Right cardiac atrium (tissue), 5 donors: ENCODE measurements at regions not wholly inside any gene's neighbourhood (a gene's known extent, or its start where the extent isn't known, plus 50 kb on each side); places are given as distances from the start of the nearest gene placed in this dataset.

Source experiments
- ATAC-seq, 2 donors: fragments of 200-7000 bp; cut with Tn5 transposase; one replicate each; pipeline versions ENCODE4 v1.8.0 to v1.9.1; 2020; ENCODE audit warnings: moderate library complexity in 2 of 2, mild to moderate bottlenecking in 1 of 2
- DNase-seq, 3 donors: peaks; one replicate each; pipeline ENCODE4 v3.0.0-alpha.2; 2020
- H3K27ac ChIP-seq: one replicate; pipeline ENCODE4 v1.5.1; 2013; ENCODE audit warnings: mild to moderate bottlenecking, low read length, control low read depth, moderate library complexity
- H3K27me3 ChIP-seq: one replicate; pipeline ENCODE4 v1.6.1; 2013; ENCODE audit not compliant: control insufficient read depth, insufficient read depth
- H3K4me1 ChIP-seq: one replicate; pipeline ENCODE4 v1.6.1; 2013; ENCODE audit warnings: low read length; ENCODE audit not compliant: control insufficient read depth, insufficient read depth
- H3K4me3 ChIP-seq: one replicate; pipeline ENCODE4 v1.5.1; 2013; ENCODE audit warnings: low read length, control low read depth
- H3K9me3 ChIP-seq: one replicate; pipeline ENCODE4 v1.6.1; 2013; ENCODE audit warnings: low read length; ENCODE audit not compliant: control insufficient read depth
- WGBS: extraction: QIAGEN DNeasy Blood & Tissue Kit; methylation state at CpG from one replicate; pipeline ENCODE4 v1.1.7; 2013; 5-methylcytosine and 5-hydroxymethylcytosine counted together
- intact Hi-C, 4 donors: fragments of 100-400 bp; cut with DNase I; formaldehyde crosslinking; loops; one replicate each; pipeline versions ENCODE4 v1.11.0 to v1.14.0; 2022 to 2023
- donor health status: healthy with polysubstance abuse.
- donor health status: DM: no; HTN: yes; CAD: no.
- donor health status: DM: no; HTN: no; CAD: no.
- donor health status: DM: no; HTN: yes; CAD: no; lungs with severe emphysema.
- donor health status: DM: yes; HTN: yes; CAD: no.

DNA sequence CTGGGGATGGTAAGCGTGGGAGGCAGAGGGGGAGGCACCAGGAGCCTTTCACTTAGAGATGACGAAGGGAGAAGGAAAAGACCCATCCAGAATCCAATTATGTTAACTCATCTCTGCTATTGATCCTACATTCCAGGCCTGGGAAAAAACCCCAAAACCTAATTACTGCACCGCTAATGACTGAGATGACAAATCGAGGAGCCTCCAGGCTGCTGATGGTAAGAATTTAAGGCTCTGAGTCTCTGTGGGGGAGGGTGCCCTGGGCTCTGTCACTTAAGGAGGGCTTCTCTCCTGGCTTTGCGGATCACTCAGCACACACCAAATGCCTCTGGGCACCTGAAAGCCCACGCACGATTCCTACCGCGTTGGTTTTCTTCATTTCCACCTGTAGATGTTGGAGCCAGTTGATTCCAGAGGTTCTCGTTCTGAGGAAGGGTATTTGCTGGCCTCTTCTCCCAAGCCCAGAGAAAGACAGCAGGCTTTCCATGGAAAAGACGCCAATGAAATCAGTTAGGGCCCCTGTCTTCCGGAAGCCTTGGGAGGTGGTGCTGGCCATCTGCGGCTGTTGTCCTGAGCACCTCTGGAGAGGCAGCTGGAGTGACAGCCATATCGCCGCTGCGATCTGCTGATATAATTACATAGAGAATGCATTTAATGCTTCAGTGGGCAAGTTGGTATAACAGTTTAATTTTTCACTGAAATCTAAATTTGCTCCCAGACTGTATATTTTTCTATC, 751.2 kb downstream of the BRD1 start:
- 71% methylated on average over 16 of the region's 16 CpGs for WGBS
- intact Hi-C loops, result no loop called here
- no peak for ATAC-seq
- Histone ChIP-seq H3K27ac (no peak overlapping the region), H3K4me3 (no peak overlapping the region), H3K9me3 (no peaks in the 10 kb centered on the region), H3K4me1 (no peaks in the 10 kb centered on the region), H3K27me3 (no peaks in the 10 kb centered on the region)
- DNase-seq, result no peak

DNA sequence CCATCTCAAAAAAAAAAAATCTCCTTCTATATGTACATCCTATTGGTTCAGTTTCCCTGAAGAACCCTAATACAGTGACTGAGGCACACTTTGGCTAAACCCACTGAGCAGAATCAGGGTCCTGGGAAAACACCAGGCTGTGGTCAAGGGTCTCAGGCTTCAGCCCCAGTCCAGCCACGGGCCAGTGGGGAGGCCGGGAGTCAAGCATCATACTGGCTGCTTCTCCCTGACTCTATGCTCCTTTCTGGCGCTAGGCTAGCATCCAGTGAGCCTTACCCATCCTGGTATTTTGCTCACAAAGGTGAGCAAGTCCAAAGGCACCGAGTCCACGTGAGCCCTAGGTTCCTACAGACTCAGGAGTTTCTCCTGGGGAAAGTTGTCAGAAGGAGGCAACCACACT, 752.5 kb downstream of the BRD1 start:
- ATAC-seq, result no peak
- no peaks in the 10 kb centered on the region for H3K27me3 ChIP-seq
- H3K9me3 ChIP-seq, result no peaks in the 10 kb centered on the region
- no peak for DNase-seq
- H3K4me1 ChIP-seq, result no peaks in the 10 kb centered on the region
- no peak overlapping the region for H3K4me3 ChIP-seq
- WGBS, result 84% methylated on average over 5 of the region's 5 CpGs
- intact Hi-C loops, result no loop called here
- H3K27ac ChIP-seq, result no peak overlapping the region

DNA sequence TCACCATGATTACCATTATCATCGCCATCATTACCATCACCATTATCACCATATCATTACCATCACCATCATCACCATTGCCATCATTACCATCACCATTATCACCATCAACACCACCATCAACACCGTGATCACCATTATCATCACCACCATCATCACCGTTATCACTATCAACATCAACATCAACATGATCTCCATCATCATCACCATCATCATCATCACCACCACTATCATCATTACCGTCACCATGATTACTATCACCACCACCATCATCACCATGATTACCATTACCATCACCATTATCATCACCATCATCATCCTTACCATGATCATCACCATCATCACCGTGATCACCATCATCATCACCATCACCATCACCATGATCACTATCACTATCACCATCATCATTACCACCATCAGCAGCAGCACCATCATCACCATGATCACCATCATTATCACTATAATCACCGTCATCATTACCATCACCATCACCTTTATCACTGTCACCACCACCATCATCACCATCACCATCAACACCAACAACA, 753.7 kb downstream of the BRD1 start:
- intact Hi-C loops, result no loop called here
- ATAC-seq, result no peak
- H3K4me1 ChIP-seq, result no peaks in the 10 kb centered on the region
- WGBS, result 94% methylated on average over 6 of the region's 6 CpGs
- H3K4me3 ChIP-seq, result no peak overlapping the region
- H3K27me3 ChIP-seq, result no peaks in the 10 kb centered on the region
- DNase-seq, result no peak
- H3K9me3 ChIP-seq, result no peaks in the 10 kb centered on the region
- H3K27ac ChIP-seq, result no peak overlapping the region

DNA sequence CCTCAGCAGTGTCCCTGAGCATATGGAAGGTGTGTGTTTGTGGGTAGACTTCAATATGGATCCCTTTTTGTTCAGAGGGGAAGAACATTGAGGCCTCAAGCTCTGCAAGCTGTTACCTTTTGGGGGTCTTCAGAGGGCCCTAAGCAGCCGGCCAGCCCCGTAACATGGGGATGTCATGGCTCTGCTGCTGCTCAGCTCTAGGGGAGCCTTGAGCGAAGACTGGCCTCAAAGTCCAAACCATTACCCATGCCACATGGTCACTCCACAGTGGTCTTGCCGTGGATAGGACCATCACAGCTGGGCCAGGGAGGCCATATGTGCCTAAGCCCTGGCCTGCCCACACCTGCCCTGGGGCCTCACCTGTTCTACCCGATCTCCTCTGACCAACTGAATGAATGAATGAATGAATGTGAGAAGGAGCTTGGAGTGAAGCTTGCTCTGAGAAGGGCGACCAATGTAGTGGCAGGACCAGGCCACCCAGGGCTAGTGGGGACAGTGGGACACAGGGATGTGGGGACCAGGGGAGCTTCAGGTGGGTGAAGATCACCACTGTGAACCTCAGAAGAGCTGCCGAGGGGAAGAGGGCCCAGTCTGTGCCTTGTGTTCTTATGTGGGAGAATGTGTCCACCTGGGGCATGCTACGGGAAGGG, 754.6 kb downstream of the BRD1 start:
- Histone ChIP-seq H3K4me3 (no peak overlapping the region), H3K27me3 (no peaks in the 10 kb centered on the region), H3K9me3 (no peaks in the 10 kb centered on the region), H3K4me1 (no peaks in the 10 kb centered on the region), H3K27ac (no peak overlapping the region)
- no peak for DNase-seq
- 93% methylated on average over 8 of the region's 8 CpGs for WGBS
- intact Hi-C loops, result no loop called here
- no peak for ATAC-seq

DNA sequence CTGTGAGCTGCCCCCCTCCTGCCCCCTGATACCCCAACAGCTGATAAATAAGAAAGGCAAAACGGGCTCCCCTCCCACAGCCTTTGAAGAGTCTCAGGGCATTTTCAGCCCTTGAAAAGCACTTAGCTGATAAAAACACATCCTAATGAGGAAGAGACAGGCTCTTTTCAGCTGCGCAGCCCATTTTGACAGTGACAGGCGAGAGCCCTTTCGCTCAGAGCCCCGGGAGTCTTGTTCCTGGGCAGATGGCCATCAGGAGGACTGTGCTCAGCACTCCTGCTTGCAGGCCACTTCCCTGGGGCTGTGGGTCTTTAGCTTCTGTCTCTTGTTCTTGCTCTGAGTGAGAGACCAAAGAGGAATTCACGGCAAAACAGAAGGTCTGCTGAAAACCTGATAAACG, 757.2 kb downstream of the BRD1 start:
- DNase-seq (no peak), ATAC-seq (no peak)
- WGBS, result 15% methylated on average over 7 of the region's 7 CpGs
- Histone ChIP-seq H3K4me3 (no peak overlapping the region), H3K27me3 (no peaks in the 10 kb centered on the region), H3K4me1 (no peaks in the 10 kb centered on the region), H3K9me3 (no peaks in the 10 kb centered on the region), H3K27ac (no peak overlapping the region)
- intact Hi-C loops, result no loop called here

DNA sequence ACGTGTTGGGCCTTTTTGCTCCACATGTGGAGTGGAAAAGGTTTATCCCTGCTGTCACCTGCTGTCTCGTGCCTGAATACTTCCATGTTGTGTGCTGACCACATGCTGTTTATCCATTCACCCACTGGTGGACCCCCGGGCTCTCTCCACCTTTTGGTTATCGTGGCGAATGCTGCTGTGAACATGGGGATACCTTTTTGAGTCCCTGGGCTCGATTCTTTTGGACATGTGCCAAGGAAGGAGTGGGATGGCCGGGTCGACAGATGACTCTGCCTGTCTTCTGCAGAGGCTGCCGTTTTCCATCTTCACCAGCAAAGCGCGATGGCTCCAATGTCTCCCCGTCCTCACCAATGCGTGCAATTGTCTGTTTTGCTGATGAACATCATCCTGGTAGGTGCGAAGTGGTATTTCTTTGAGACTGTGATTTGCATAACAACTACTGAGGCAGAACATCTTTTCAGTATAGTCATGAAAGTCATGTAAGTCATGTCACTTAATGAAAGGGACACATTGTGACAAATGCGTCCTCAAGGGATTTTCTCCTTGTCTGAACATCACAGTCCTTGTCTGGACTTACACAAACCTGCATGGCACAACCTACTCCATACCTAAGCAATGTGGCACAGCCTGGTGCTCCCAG, 758.7 kb downstream of the BRD1 start:
- ATAC-seq, result no peak
- no peaks in the 10 kb centered on the region for H3K9me3 ChIP-seq
- no peak overlapping the region for H3K4me3 ChIP-seq
- no peaks in the 10 kb centered on the region for H3K4me1 ChIP-seq
- H3K27ac ChIP-seq, result no peak overlapping the region
- intact Hi-C loops, result no loop called here
- 72% methylated on average over 15 of the region's 15 CpGs for WGBS
- DNase-seq, result no peak
- H3K27me3 ChIP-seq, result no peaks in the 10 kb centered on the region

DNA sequence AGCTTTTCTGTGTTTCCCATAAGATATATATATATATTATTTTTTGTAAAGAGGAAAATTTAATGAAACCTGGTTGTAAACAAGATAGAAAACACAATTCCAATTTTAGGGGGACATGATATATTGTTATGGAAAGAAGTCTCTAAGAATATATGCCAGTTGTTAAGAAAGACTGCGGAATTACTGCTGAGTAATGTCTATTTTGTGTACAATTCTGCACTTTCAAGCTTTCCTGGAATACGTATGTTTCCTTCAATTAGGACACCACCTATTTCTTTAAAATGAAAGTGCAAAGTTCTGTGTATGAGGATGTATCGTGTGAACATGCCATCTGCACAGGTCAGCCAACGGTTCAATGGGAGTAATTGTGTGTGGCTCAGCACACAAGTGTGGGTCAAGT, 760.2 kb downstream of the BRD1 start:
- Histone ChIP-seq H3K9me3 (no peaks in the 10 kb centered on the region), H3K27me3 (no peaks in the 10 kb centered on the region), H3K4me3 (no peak overlapping the region), H3K27ac (no peak overlapping the region), H3K4me1 (no peaks in the 10 kb centered on the region)
- 79% methylated on average over 4 of the region's 4 CpGs for WGBS
- ATAC-seq (no peak), DNase-seq (no peak)
- intact Hi-C loops, result no loop called here

DNA sequence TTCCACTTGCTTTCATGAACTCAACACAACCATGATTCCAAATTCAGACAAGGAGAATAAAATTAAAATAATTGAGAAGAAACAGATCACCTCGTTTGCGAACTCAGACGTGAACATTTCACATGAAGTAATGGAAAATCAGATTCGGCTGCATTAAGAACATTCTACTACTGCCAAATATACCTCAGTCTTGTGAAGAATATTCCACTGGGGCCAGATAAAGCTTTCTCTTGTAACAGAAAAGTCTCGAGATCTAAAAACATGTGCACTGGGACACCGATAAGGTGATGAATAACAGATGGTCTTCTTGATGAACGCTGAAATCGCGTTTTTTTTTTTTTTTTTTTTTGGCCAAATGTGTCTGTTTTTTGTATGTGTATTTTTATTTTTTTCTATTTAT, 761.1 kb downstream of the BRD1 start:
- Histone ChIP-seq H3K27ac (no peak overlapping the region), H3K9me3 (no peaks in the 10 kb centered on the region), H3K4me3 (no peak overlapping the region), H3K4me1 (no peaks in the 10 kb centered on the region), H3K27me3 (no peaks in the 10 kb centered on the region)
- DNase-seq (no peak), ATAC-seq (no peak)
- intact Hi-C loops, result no loop called here
- WGBS, result 50% methylated on average over 9 of the region's 9 CpGs

DNA sequence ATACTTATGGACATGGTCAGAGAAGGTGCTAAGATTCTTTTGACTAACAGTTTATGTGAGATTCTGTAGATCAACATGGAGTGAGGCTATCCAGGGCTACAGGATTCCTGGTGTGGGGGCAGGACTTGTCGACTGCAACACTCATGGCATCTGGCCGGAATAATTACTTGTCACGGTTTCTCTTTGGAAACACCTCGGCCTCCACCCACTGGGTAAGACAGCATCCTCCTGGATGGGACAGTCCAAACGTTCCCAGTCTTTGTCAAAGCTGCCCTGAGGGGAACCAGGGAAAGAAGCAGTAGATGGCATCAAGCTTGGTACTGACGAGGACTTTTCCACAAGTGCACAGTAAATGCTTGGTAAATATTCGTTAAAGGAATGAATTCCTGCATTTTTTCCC, 762.8 kb downstream of the BRD1 start:
- no peak for DNase-seq

DNA sequence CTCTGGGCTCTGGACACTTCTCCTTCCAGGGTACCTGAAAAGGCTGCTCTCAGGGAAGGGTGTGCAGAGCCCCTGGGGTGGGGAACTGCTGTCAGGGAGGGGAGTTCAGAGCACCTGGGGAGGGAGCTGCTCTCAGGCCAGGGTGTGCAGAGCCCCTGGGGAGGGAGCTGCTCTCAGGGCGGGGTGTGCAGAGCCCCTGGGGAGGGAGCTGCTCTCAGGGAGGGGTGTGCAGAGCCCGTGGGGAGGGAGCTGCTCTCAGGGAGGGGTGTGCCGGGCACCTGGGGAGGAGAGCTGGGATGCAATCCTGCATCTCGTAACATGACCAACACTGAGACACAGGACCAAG, 764.2 kb downstream of the BRD1 start:
- no peaks in the 10 kb centered on the region for H3K9me3 ChIP-seq
- intact Hi-C loops, result no loop called here
- H3K27ac ChIP-seq, result no peak overlapping the region
- DNase-seq (no peak), ATAC-seq (no peak)
- H3K4me3 ChIP-seq, result no peak overlapping the region
- 61% methylated on average over 4 of the region's 4 CpGs for WGBS
- H3K27me3 ChIP-seq, result no peaks in the 10 kb centered on the region
- H3K4me1 ChIP-seq, result no peaks in the 10 kb centered on the region

More for the DNA sequence above, 762.8 kb downstream of the BRD1 start:
- 55% methylated on average over 7 of the region's 7 CpGs for WGBS
- no peaks in the 10 kb centered on the region for H3K4me1 ChIP-seq
- H3K27me3 ChIP-seq, result no peaks in the 10 kb centered on the region
- no peaks in the 10 kb centered on the region for H3K9me3 ChIP-seq
- H3K4me3 ChIP-seq, result no peak overlapping the region
- H3K27ac ChIP-seq, result no peak overlapping the region
- intact Hi-C loops, result no loop called here
- ATAC-seq, result no peak

DNA sequence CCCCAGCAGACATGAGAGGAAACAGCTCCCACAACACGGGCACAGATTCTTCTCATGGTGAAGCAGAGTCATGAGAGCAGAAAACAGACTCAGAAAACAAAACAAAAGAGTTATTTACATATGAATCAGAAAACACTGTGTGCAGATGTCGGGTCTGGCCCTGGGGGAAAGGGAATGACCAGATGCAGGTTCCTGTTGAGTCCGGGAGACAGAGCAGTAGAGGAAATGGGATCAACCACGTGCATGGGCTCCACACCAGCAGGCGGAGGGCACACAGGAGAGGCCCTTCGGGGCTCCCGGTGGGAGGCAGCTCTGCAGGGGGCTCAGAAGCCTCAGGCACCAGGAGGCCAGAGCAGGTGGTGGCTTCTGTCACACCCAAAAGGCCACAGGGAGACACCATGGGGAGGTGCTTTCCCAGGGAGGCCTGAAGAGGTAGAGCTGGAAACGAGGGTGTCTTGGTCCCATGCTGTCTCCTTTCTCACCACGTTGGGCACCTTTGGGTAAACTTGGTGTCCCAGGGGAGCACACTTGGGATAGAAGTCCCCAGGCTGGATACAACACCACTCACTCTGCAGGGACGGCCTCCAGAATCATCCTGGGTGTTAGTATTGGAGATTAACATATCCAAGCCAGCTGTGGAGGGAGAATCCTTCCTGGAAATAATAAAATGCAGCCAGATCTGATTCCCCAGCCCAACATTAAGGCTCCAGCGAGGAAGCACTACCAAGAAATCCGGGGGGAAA, 764.7 kb downstream of the BRD1 start:
- DNase-seq (no peak), ATAC-seq (no peak)
- Histone ChIP-seq H3K27ac (no peak overlapping the region), H3K4me1 (no peaks in the 10 kb centered on the region), H3K27me3 (no peaks in the 10 kb centered on the region), H3K4me3 (no peak overlapping the region), H3K9me3 (no peaks in the 10 kb centered on the region)
- 42% methylated on average over 12 of the region's 12 CpGs for WGBS
- intact Hi-C loops, result no loop called here
